Mucosa of descending colon (tissue), 3 donors: ENCODE measurements at regions not wholly inside any gene's neighbourhood (a gene's known extent, or its start where the extent isn't known, plus 50 kb on each side); places are given as distances from the start of the nearest gene placed in this dataset.

Source experiments
- ATAC-seq: fragments of 200-7000 bp; cut with Tn5 transposase; one replicate; pipeline ENCODE4 v1.9.1; 2020; ENCODE audit warnings: mild to moderate bottlenecking, moderate library complexity
- DNase-seq, 3 donors: peaks; one replicate each; pipeline ENCODE4 v3.0.0-alpha.2; 2020
- H3K36me3 ChIP-seq: fragments of 200-600 bp; one replicate; pipeline ENCODE4 v1.8.0; 2021; ENCODE audit warnings: low read depth, mild to moderate bottlenecking
- H3K4me1 ChIP-seq: fragments of 200-600 bp; one replicate; pipeline ENCODE4 v1.8.0; 2021; ENCODE audit warnings: low read depth, mild to moderate bottlenecking
- H3K4me3 ChIP-seq: fragments of 200-600 bp; one replicate; pipeline ENCODE4 v1.8.0; 2021; ENCODE audit warnings: mild to moderate bottlenecking
- H3K9me3 ChIP-seq: fragments of 200-600 bp; one replicate; pipeline ENCODE4 v1.8.0; 2021; ENCODE audit warnings: mild to moderate bottlenecking
- intact Hi-C, 2 donors: fragments of 100-400 bp; cut with DNase I in 1 of 2; cut with micrococcal nuclease in 1 of 2; formaldehyde crosslinking; loops; one replicate each; pipeline versions ENCODE4 v1.11.0 to v1.11.1; 2022; cut with DNase I, micrococcal nuclease
- TF ChIP-seq, protein P1 (sequence below): fragments of 200-600 bp; IDR thresholded peaks from one replicate; pipeline ENCODE4 v1.8.0; 2022; ENCODE audit warnings: antibody characterized with exemption, mild to moderate bottlenecking
- donor health status: DM: no; HTN: no; CAD: no; lungs with moderate emphysema.
- donor health status: DM: no; HTN: no; CAD: no.
- donor health status: DM: no; HTN: yes; CAD: no.

- DNase-seq (peak in 2 of 3 donors; percentile 50 to 61), ATAC-seq (peak; percentile 84)
- Histone ChIP-seq H3K4me1 (peaks cover 23% of the 10 kb centered on the region), H3K36me3 (no peaks in the 10 kb centered on the region), H3K9me3 (no peaks in the 10 kb centered on the region), H3K4me3 (no peak overlapping the region)
- TF ChIP-seq, protein P1, sequence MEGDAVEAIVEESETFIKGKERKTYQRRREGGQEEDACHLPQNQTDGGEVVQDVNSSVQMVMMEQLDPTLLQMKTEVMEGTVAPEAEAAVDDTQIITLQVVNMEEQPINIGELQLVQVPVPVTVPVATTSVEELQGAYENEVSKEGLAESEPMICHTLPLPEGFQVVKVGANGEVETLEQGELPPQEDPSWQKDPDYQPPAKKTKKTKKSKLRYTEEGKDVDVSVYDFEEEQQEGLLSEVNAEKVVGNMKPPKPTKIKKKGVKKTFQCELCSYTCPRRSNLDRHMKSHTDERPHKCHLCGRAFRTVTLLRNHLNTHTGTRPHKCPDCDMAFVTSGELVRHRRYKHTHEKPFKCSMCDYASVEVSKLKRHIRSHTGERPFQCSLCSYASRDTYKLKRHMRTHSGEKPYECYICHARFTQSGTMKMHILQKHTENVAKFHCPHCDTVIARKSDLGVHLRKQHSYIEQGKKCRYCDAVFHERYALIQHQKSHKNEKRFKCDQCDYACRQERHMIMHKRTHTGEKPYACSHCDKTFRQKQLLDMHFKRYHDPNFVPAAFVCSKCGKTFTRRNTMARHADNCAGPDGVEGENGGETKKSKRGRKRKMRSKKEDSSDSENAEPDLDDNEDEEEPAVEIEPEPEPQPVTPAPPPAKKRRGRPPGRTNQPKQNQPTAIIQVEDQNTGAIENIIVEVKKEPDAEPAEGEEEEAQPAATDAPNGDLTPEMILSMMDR = no peak
- intact Hi-C loops = no loop called here
Observed at GRCh38 chr18:22020127-22020866, 149.1 kb upstream of the GATA6 start.

- DNase-seq = no peak
- TF ChIP-seq, protein P1 = no peak
- Histone ChIP-seq H3K4me3 (no peak overlapping the region), H3K36me3 (no peaks in the 10 kb centered on the region), H3K4me1 (peaks cover 23% of the 10 kb centered on the region), H3K9me3 (no peaks in the 10 kb centered on the region)
- intact Hi-C loops = no loop called here
- peak; percentile 5 for ATAC-seq
Observed at GRCh38 chr18:22020867-22021370, 148.5 kb upstream of the GATA6 start.

DNA sequence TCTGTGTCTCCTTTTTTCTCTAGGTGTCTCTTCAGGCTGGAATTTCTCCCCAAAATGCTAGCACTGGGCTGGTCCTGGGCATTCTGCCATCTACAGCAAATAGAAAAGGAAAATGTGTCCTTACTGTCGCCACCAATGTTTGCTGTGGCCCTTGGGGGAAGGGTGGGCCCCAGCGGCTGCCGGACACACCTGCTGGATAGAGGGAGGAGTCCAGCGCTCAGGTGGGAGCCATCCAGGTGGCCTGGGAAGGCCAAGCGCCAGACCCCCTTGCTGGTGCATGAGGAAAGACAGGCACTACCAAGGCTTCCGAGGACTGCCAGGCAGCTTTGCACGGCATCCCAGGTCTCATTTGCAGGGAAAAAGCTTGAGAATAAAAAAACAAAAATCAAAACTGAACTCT lies 147.7 kb upstream of the GATA6 start:
- Histone ChIP-seq H3K9me3 (no peaks in the 10 kb centered on the region), H3K4me3 (no peak overlapping the region), H3K4me1 (peaks cover 23% of the 10 kb centered on the region), H3K36me3 (no peaks in the 10 kb centered on the region)
- TF ChIP-seq, protein P1 = no peak
- ATAC-seq = peak; percentile 75
- intact Hi-C loops = no loop called here
- peak; percentile 69 to 81 (median 77) for DNase-seq

GRCh38 chr18:22024924-22025323 lies 144.5 kb upstream of the GATA6 start:
- no peaks in the 10 kb centered on the region for H3K36me3 ChIP-seq
- DNase-seq (no peak), ATAC-seq (no peak)
- H3K4me1 ChIP-seq = peaks cover 16% of the 10 kb centered on the region
- intact Hi-C loops = no loop called here
- TF ChIP-seq, protein P1 = no peak
- H3K4me3 ChIP-seq = no peak overlapping the region
- H3K9me3 ChIP-seq = no peaks in the 10 kb centered on the region

DNA sequence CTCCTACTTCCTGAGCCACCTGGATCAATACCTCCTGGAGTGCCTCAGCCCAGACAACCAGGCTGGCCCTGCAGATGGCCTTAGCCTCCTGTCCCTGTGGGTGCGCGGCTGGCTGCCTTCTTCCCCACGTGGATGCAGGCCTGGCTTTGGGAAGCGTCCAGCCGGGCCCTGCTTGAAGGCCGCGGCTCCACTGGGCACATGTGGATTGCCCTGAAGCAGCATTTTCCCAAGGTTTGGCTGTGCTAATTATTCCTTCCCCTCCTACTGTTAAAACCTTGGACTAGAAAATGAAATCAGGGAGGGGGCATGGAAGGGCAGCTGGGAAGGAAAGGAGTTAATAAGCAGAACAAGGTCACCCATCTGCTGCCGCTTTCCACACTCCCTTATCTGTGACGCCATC lies 143.0 kb upstream of the GATA6 start:
- no peak for ATAC-seq
- no peak for DNase-seq
- intact Hi-C loops = no loop called here

More for the DNA sequence above, 143.0 kb upstream of the GATA6 start:
- Histone ChIP-seq H3K36me3 (no peaks in the 10 kb centered on the region), H3K9me3 (no peaks in the 10 kb centered on the region), H3K4me1 (peaks cover 1% of the 10 kb centered on the region), H3K4me3 (no peak overlapping the region)
- TF ChIP-seq, protein P1 = no peak
